GM23338 (cell line): ENCODE measurements at regions not wholly inside any gene's neighbourhood (a gene's known extent, or its start where the extent isn't known, plus 50 kb on each side); places are given as distances from the start of the nearest gene placed in this dataset.
"Not testable (repeated sequence)": the region's sequence is repeated elsewhere in the genome, so short reads cannot be mapped to it uniquely, and the experiment has no call there.

ENCODE experiments used
- ATAC-seq: fragments of 200-7000 bp; cut with Tn5 transposase; 3 replicates; pipeline ENCODE4 v1.9.1; 2020
- DNase-seq: peaks from one replicate; pipeline ENCODE4 v3.0.0-alpha.2; 2015; ENCODE audit warnings: low spot score
- H2AFZ ChIP-seq: fragments of 200-600 bp; sonication (generic); 2 replicates; pipeline ENCODE4 v1.8.0; 2016; ENCODE audit warnings: antibody characterized with exemption, mild to moderate bottlenecking, moderate library complexity
- H3F3A ChIP-seq: fragments of 200-600 bp; sonication (generic); replicated peaks from 2 replicates; pipeline ENCODE4 v1.8.0; 2017; ENCODE audit warnings: antibody characterized with exemption, mixed run types, low read depth
- H3K27ac ChIP-seq: fragments of 200-600 bp; sonication (generic); 2 replicates; pipeline ENCODE4 v1.6.1; 2016; ENCODE audit warnings: low read depth
- H3K27me3 ChIP-seq: fragments of 200-600 bp; sonication (generic); 2 replicates; pipeline ENCODE4 v1.8.0; 2016; ENCODE audit warnings: mild to moderate bottlenecking, mixed run types, moderate library complexity; ENCODE audit not compliant: insufficient read depth
- H3K36me3 ChIP-seq: fragments of 200-600 bp; sonication (generic); 2 replicates; pipeline ENCODE4 v1.8.0; 2016; ENCODE audit warnings: mild to moderate bottlenecking; ENCODE audit not compliant: insufficient read depth
- H3K4me1 ChIP-seq: fragments of 200-600 bp; sonication (generic); 2 replicates; pipeline ENCODE4 v1.8.0; 2016; ENCODE audit warnings: mild to moderate bottlenecking, moderate library complexity; ENCODE audit not compliant: insufficient read depth
- H3K4me2 ChIP-seq: fragments of 200-600 bp; sonication (generic); 2 replicates; pipeline ENCODE4 v1.7.1; 2017; ENCODE audit warnings: mixed run types
- H3K4me3 ChIP-seq: fragments of 200-600 bp; sonication (generic); 2 replicates; pipeline ENCODE4 v1.6.1; 2016; ENCODE audit warnings: mixed run types
- H3K79me2 ChIP-seq: fragments of 200-600 bp; sonication (generic); replicated peaks from 2 replicates; pipeline ENCODE4 v1.8.0; 2017; ENCODE audit warnings: mild to moderate bottlenecking; ENCODE audit not compliant: insufficient read depth
- H3K9me2 ChIP-seq: fragments of 200-600 bp; sonication (generic); 2 replicates; pipeline ENCODE4 v1.8.0; 2017; ENCODE audit not compliant: insufficient read depth
- H4K20me1 ChIP-seq: fragments of 200-600 bp; sonication (generic); replicated peaks from 2 replicates; pipeline ENCODE4 v1.8.0; 2017; ENCODE audit warnings: mild to moderate bottlenecking; ENCODE audit not compliant: insufficient read depth
- H3K27ac Mint-ChIP-seq: 2 replicates; pipeline ENCODE4 v1.8.0; 2020; ENCODE audit warnings: inconsistent platforms, mild to moderate bottlenecking, moderate library complexity, mixed read lengths
- H3K27me3 Mint-ChIP-seq: 3 replicates; pipeline ENCODE4 v1.8.0; 2022; ENCODE audit warnings: low read depth, mild to moderate bottlenecking, moderate library complexity, mixed read lengths, inconsistent platforms; ENCODE audit not compliant: insufficient read depth, poor library complexity
- H3K36me3 Mint-ChIP-seq: 3 replicates; pipeline ENCODE4 v1.8.0; 2021; ENCODE audit warnings: low read depth, mild to moderate bottlenecking, inconsistent platforms, moderate library complexity, mixed read lengths
- H3K4me1 Mint-ChIP-seq: 3 replicates; pipeline ENCODE4 v1.8.0; 2020; ENCODE audit warnings: mild to moderate bottlenecking, inconsistent platforms, mixed read lengths
- H3K4me3 Mint-ChIP-seq: 3 replicates; pipeline ENCODE4 v1.8.0; 2021; ENCODE audit warnings: moderate library complexity, mild to moderate bottlenecking, inconsistent platforms, mixed read lengths
- H3K9me3 Mint-ChIP-seq: 3 replicates; pipeline ENCODE4 v1.8.0; 2020; ENCODE audit warnings: moderate library complexity, mild to moderate bottlenecking, inconsistent platforms, mixed read lengths
- NANOG ChIP-seq: IDR thresholded peaks from 2 replicates; pipeline ENCODE4 v1.6.1; 2016; ENCODE audit warnings: antibody characterized with exemption, borderline replicate concordance
- STAT1 ChIP-seq: IDR thresholded peaks from one replicate; pipeline ENCODE4 v1.6.1; 2016; ENCODE audit warnings: antibody characterized with exemption; ENCODE audit not compliant: unreplicated experiment
- TF ChIP-seq, protein P1 (sequence below): fragments of 250-450 bp; sonication (Bioruptor Pico); IDR thresholded peaks from 2 replicates; pipeline ENCODE4 v1.5.0; 2020; ENCODE audit warnings: mild to moderate bottlenecking, moderate library complexity
- TF ChIP-seq, protein P2 (sequence below): IDR thresholded peaks from 2 replicates; pipeline ENCODE4 v1.6.1; 2016; ENCODE audit warnings: antibody characterized with exemption
- TF ChIP-seq, protein P3 (sequence below), 2 experiments: fragments of 200-600 bp in 1 of 2; sonication (generic) in 1 of 2; conservative IDR thresholded peaks; 2 replicates each; pipeline versions ENCODE4 v1.5.1 to v1.6.1; 2016 to 2017; ENCODE audit warnings: antibody characterized with exemption in 2 of 2, low read depth in 2 of 2, mild to moderate bottlenecking in 2 of 2, moderate library complexity in 1 of 2

DNA sequence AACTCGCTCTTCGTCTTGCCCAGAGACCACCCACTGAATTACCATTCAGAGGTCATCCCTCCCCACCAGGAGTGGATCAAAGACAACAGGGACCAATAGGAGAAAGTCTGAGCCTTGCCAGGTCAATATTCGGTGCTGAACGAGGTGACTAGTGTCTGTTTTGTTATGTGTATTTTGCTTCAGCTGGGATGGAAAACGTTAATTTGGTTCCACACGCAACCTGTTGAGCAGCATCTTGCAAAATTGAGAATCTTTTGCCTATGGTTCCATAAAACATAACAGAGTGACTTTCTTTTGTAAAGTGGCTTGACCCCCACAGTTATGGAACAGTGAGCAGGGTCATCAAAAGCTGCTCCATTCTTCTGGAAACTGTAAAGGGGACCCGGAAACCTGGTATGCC lies 168.4 kb downstream of the MSX2 start (continued):
- TF ChIP-seq, protein P1, sequence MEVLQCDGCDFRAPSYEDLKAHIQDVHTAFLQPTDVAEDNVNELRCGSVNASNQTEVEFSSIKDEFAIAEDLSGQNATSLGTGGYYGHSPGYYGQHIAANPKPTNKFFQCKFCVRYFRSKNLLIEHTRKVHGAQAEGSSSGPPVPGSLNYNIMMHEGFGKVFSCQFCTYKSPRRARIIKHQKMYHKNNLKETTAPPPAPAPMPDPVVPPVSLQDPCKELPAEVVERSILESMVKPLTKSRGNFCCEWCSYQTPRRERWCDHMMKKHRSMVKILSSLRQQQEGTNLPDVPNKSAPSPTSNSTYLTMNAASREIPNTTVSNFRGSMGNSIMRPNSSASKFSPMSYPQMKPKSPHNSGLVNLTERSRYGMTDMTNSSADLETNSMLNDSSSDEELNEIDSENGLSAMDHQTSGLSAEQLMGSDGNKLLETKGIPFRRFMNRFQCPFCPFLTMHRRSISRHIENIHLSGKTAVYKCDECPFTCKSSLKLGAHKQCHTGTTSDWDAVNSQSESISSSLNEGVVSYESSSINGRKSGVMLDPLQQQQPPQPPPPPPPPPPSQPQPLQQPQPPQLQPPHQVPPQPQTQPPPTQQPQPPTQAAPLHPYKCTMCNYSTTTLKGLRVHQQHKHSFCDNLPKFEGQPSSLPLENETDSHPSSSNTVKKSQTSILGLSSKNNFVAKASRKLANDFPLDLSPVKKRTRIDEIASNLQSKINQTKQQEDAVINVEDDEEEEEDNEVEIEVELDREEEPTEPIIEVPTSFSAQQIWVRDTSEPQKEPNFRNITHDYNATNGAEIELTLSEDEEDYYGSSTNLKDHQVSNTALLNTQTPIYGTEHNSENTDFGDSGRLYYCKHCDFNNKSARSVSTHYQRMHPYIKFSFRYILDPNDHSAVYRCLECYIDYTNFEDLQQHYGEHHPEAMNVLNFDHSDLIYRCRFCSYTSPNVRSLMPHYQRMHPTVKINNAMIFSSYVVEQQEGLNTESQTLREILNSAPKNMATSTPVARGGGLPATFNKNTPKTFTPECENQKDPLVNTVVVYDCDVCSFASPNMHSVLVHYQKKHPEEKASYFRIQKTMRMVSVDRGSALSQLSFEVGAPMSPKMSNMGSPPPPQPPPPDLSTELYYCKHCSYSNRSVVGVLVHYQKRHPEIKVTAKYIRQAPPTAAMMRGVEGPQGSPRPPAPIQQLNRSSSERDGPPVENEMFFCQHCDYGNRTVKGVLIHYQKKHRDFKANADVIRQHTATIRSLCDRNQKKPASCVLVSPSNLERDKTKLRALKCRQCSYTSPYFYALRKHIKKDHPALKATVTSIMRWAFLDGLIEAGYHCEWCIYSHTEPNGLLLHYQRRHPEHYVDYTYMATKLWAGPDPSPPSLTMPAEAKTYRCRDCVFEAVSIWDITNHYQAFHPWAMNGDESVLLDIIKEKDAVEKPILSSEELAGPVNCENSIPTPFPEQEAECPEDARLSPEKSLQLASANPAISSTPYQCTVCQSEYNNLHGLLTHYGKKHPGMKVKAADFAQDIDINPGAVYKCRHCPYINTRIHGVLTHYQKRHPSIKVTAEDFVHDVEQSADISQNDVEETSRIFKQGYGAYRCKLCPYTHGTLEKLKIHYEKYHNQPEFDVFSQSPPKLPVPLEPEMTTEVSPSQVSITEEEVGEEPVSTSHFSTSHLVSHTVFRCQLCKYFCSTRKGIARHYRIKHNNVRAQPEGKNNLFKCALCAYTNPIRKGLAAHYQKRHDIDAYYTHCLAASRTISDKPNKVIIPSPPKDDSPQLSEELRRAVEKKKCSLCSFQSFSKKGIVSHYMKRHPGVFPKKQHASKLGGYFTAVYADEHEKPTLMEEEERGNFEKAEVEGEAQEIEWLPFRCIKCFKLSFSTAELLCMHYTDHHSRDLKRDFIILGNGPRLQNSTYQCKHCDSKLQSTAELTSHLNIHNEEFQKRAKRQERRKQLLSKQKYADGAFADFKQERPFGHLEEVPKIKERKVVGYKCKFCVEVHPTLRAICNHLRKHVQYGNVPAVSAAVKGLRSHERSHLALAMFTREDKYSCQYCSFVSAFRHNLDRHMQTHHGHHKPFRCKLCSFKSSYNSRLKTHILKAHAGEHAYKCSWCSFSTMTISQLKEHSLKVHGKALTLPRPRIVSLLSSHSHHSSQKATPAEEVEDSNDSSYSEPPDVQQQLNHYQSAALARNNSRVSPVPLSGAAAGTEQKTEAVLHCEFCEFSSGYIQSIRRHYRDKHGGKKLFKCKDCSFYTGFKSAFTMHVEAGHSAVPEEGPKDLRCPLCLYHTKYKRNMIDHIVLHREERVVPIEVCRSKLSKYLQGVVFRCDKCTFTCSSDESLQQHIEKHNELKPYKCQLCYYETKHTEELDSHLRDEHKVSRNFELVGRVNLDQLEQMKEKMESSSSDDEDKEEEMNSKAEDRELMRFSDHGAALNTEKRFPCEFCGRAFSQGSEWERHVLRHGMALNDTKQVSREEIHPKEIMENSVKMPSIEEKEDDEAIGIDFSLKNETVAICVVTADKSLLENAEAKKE (CRISPR knock-in tag) = no peak
- TF ChIP-seq NANOG (no peak), STAT1 (no peak)
- TF ChIP-seq, protein P2, sequence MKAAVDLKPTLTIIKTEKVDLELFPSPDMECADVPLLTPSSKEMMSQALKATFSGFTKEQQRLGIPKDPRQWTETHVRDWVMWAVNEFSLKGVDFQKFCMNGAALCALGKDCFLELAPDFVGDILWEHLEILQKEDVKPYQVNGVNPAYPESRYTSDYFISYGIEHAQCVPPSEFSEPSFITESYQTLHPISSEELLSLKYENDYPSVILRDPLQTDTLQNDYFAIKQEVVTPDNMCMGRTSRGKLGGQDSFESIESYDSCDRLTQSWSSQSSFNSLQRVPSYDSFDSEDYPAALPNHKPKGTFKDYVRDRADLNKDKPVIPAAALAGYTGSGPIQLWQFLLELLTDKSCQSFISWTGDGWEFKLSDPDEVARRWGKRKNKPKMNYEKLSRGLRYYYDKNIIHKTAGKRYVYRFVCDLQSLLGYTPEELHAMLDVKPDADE = no peak

DNA sequence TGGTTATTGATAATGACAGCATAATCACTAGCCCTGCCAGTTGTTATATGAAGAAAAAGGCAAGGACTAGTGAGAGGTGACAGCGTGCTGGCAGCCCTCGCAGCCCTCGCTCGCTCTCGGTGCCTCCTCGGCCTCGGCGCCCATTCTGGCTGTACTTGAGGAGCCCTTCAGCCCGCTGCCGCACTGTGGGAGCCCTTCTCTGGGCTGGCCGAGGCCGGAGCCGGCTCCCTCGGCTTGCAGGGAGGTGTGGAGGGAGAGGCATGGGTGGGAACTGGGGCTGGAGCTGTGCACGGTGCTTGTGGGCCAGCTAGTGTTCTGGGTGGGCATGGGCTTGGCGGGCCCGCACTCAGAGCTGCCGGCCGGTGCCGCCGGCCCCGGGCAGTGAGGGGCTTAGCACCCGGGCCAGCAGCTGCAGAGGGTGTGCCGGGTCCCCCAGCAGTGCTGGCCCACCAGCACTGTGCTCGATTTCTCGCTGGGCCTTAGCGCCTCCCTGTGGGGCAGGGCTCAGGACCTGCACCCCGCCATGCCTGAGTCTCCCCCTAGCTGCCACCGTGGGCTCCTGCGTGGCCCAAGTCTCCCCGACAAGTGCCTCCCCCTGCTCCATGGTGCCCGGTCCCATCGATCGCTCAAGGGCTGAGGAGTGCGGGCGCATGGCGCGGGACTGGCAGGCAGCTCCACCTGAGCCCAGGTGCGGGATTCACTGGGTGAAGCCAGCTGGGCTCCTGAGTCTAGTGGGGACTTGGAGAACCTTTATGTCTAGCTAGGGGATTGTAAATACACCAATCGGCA lies 156.2 kb downstream of the MSX2 start:
- H3K4me3 ChIP-seq, H2AFZ ChIP-seq, H3K9me2 ChIP-seq, DNase-seq, H3K4me1 Mint-ChIP-seq, H3K27ac ChIP-seq, H3K36me3 ChIP-seq, H4K20me1 ChIP-seq, H3K27ac Mint-ChIP-seq, H3K79me2 ChIP-seq, H3K4me2 ChIP-seq, H3K4me1 ChIP-seq, ATAC-seq, H3K27me3 ChIP-seq, H3K27me3 Mint-ChIP-seq, H3K4me3 Mint-ChIP-seq, H3F3A ChIP-seq: not testable (repeated sequence)
- Mint-ChIP-seq H3K9me3 (peaks cover 38% of the 10 kb centered on the region), H3K36me3 (peaks cover 16% of the 10 kb centered on the region)
- TF ChIP-seq, protein P3, sequence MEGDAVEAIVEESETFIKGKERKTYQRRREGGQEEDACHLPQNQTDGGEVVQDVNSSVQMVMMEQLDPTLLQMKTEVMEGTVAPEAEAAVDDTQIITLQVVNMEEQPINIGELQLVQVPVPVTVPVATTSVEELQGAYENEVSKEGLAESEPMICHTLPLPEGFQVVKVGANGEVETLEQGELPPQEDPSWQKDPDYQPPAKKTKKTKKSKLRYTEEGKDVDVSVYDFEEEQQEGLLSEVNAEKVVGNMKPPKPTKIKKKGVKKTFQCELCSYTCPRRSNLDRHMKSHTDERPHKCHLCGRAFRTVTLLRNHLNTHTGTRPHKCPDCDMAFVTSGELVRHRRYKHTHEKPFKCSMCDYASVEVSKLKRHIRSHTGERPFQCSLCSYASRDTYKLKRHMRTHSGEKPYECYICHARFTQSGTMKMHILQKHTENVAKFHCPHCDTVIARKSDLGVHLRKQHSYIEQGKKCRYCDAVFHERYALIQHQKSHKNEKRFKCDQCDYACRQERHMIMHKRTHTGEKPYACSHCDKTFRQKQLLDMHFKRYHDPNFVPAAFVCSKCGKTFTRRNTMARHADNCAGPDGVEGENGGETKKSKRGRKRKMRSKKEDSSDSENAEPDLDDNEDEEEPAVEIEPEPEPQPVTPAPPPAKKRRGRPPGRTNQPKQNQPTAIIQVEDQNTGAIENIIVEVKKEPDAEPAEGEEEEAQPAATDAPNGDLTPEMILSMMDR (conservative IDR thresholded peaks at IDR 0.05; ENCODE audit: low read depth in 2 of 2) = peak in 1 of 2 experiments; percentile 38; a peak in 2 of 4 replicates
